HCT116 (cell line): ENCODE measurements at regions not wholly inside any gene's neighbourhood (a gene's known extent, or its start where the extent isn't known, plus 50 kb on each side); places are given as distances from the start of the nearest gene placed in this dataset.
"Not testable (repeated sequence)": the region's sequence is repeated elsewhere in the genome, so short reads cannot be mapped to it uniquely, and the experiment has no call there.

Source experiments
- CTCF ChIP-seq, 3 experiments: fragments of 200-600 bp in 1 of 3; sonication (generic) in 1 of 3; IDR thresholded peaks in 2 of 3; conservative IDR thresholded peaks in 1 of 3; 2 replicates each; pipeline ENCODE4 v1.5.1; 2012 to 2017; ENCODE audit warnings: low read depth in 2 of 3, low read length in 2 of 3, antibody characterized with exemption in 1 of 3, borderline replicate concordance in 1 of 3, control low read depth in 1 of 3, mild to moderate bottlenecking in 1 of 3, mixed read lengths in 1 of 3, mixed run types in 1 of 3, moderate library complexity in 1 of 3; ENCODE audit not compliant: insufficient read depth in 1 of 3
- EGR1 ChIP-seq: IDR thresholded peaks from 2 replicates; pipeline ENCODE4 v1.6.1; 2012; ENCODE audit warnings: low read depth
- ELF1 ChIP-seq: IDR thresholded peaks from 2 replicates; pipeline ENCODE4 v1.6.1; 2012; ENCODE audit warnings: low read depth, borderline replicate concordance
- EZH2 ChIP-seq: fragments of 200-600 bp; sonication (generic); IDR thresholded peaks from 2 replicates; pipeline ENCODE4 v1.6.1; 2017; ENCODE audit warnings: antibody characterized with exemption, mixed run types
- EZH2phosphoT487 ChIP-seq: fragments of 200-600 bp; IDR thresholded peaks from 2 replicates; pipeline ENCODE4 v1.6.1; 2018; ENCODE audit warnings: antibody characterized with exemption, borderline replicate concordance
- MAX ChIP-seq: IDR thresholded peaks from 2 replicates; pipeline ENCODE4 v1.6.1; 2012
- POLR2A ChIP-seq: IDR thresholded peaks from 2 replicates; pipeline ENCODE4 v1.7.0; 2011; ENCODE audit warnings: borderline replicate concordance; ENCODE audit not compliant: insufficient read depth, insufficient read length; ENCODE audit errors: extremely low read depth
- POLR2AphosphoS5 ChIP-seq: IDR thresholded peaks from 2 replicates; pipeline ENCODE4 v1.6.1; 2011; ENCODE audit warnings: mild to moderate bottlenecking, low read depth, low read length, moderate library complexity
- RAD21 ChIP-seq: IDR thresholded peaks from 2 replicates; pipeline ENCODE4 v1.6.1; 2012; ENCODE audit warnings: low read depth, mild to moderate bottlenecking
- REST ChIP-seq: IDR thresholded peaks from 2 replicates; pipeline ENCODE4 v1.6.1; 2012; ENCODE audit warnings: low read depth
- SIN3A ChIP-seq: IDR thresholded peaks from 2 replicates; pipeline ENCODE4 v1.6.1; 2012; ENCODE audit warnings: low read depth
- SP1 ChIP-seq: IDR thresholded peaks from 2 replicates; pipeline ENCODE4 v1.6.1; 2012; ENCODE audit warnings: low read depth
- YY1 ChIP-seq: IDR thresholded peaks from 2 replicates; pipeline ENCODE4 v1.6.1; 2011; ENCODE audit warnings: low read length, low read depth, moderate library complexity, mild to moderate bottlenecking; ENCODE audit not compliant: insufficient replicate concordance; ENCODE audit errors: extremely low read depth
- ZNF274 ChIP-seq: fragments of 200-500 bp; sonication (Bioruptor generic); IDR thresholded peaks from 2 replicates; pipeline ENCODE4 v1.6.1; 2014; ENCODE audit warnings: mild to moderate bottlenecking, low read depth, low read length, inconsistent platforms

GRCh38 chr6:4407710-4408109 is 272.3 kb upstream of the ECI2 start:
- not testable (repeated sequence) for TF ChIP-seq EGR1; CTCF (IDR thresholded peaks at IDR 0.05 in 2 of 3, conservative IDR thresholded peaks at IDR 0.05 in 1 of 3; ENCODE audit: borderline replicate concordance in 1 of 3, insufficient read depth in 1 of 3, low read depth in 2 of 3, low read length in 2 of 3); POLR2A; MAX; ELF1; ZNF274; RAD21; YY1; SP1; EZH2phosphoT487; REST; SIN3A; EZH2; POLR2AphosphoS5
